Keratinocyte (primary cell): ENCODE measurements at regions not wholly inside any gene's neighbourhood (a gene's known extent, or its start where the extent isn't known, plus 50 kb on each side); places are given as distances from the start of the nearest gene placed in this dataset.

Experiments
- EZH2 ChIP-seq: IDR thresholded peaks from one replicate; pipeline ENCODE4 v1.6.1; 2012; ENCODE audit warnings: inconsistent platforms, mild to moderate bottlenecking, low read length, moderate library complexity
- TF ChIP-seq, protein P1 (sequence below), 3 experiments: IDR thresholded peaks in 1 of 3; conservative IDR thresholded peaks in 1 of 3; optimal IDR thresholded peaks in 1 of 3; 2 replicates in 2 of 3; 3 replicates in 1 of 3; pipeline versions ENCODE3 to v1.5.1; 2011; ENCODE audit warnings: low read length in 3 of 3, mild to moderate bottlenecking in 3 of 3, moderate library complexity in 2 of 3, control low read depth in 1 of 3, inconsistent platforms in 1 of 3; ENCODE audit not compliant: insufficient read depth in 2 of 3; ENCODE audit errors: extremely low read depth in 1 of 3

DNA sequence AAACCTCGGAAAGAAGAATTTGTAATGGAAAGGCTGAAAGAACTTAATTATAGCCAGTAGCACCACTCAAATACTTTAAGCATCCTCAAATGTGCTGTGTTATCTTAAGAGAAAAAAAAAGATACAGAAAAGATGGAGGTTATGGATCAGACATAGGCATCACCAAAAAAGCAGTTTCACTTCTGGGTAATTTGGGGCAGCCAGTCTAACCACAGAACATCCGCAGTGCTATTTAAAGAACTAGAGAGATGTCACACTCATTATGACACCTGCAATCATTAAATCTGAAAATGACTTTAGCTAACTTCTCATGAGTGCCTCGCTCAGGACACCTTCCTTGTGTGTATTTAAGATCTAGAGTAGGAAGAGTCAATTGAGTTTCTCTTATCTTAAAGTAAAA is 211.8 kb downstream of the RBM26 start:
- TF ChIP-seq, protein P1, sequence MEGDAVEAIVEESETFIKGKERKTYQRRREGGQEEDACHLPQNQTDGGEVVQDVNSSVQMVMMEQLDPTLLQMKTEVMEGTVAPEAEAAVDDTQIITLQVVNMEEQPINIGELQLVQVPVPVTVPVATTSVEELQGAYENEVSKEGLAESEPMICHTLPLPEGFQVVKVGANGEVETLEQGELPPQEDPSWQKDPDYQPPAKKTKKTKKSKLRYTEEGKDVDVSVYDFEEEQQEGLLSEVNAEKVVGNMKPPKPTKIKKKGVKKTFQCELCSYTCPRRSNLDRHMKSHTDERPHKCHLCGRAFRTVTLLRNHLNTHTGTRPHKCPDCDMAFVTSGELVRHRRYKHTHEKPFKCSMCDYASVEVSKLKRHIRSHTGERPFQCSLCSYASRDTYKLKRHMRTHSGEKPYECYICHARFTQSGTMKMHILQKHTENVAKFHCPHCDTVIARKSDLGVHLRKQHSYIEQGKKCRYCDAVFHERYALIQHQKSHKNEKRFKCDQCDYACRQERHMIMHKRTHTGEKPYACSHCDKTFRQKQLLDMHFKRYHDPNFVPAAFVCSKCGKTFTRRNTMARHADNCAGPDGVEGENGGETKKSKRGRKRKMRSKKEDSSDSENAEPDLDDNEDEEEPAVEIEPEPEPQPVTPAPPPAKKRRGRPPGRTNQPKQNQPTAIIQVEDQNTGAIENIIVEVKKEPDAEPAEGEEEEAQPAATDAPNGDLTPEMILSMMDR (optimal IDR thresholded peaks at IDR 0.05 in 1 of 3, IDR thresholded peaks at IDR 0.05 in 1 of 3, conservative IDR thresholded peaks at IDR 0.05 in 1 of 3; ENCODE audit: extremely low read depth in 1 of 3, insufficient read depth in 2 of 3, low read length in 3 of 3): no peak
- no peak for TF ChIP-seq EZH2
